ENCODE measurements at regions not wholly inside any gene's neighbourhood (a gene's known extent, or its start where the extent isn't known, plus 50 kb on each side); places are given as distances from the start of the nearest gene placed in this dataset.
"Not testable (repeated sequence)": the region's sequence is repeated elsewhere in the genome, so short reads cannot be mapped to it uniquely, and the experiment has no call there.

DNA sequence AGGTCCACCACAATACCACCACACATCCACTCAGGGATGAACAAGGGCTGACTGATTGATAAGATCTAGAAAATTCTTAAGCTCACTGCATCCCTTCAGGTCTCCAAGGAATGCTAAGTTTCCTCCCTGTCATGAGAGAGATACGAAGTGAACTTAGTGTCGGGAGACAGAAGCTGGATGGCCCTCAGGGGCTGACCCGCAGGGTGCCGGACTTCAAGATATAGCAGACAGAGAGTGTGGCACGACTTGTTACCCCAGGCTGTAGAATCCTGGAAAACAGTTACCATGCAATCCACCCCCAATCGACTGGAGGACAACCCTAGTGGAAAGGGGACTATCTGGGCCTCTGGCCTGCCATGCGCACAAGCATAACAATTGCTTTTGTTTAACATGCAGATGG is 1217.5 kb upstream of the ATXN8OS start:
- TF ChIP-seq, protein P1, sequence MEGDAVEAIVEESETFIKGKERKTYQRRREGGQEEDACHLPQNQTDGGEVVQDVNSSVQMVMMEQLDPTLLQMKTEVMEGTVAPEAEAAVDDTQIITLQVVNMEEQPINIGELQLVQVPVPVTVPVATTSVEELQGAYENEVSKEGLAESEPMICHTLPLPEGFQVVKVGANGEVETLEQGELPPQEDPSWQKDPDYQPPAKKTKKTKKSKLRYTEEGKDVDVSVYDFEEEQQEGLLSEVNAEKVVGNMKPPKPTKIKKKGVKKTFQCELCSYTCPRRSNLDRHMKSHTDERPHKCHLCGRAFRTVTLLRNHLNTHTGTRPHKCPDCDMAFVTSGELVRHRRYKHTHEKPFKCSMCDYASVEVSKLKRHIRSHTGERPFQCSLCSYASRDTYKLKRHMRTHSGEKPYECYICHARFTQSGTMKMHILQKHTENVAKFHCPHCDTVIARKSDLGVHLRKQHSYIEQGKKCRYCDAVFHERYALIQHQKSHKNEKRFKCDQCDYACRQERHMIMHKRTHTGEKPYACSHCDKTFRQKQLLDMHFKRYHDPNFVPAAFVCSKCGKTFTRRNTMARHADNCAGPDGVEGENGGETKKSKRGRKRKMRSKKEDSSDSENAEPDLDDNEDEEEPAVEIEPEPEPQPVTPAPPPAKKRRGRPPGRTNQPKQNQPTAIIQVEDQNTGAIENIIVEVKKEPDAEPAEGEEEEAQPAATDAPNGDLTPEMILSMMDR (optimal IDR thresholded peaks at IDR 0.05 in 1 of 3, IDR thresholded peaks at IDR 0.05 in 1 of 3, conservative IDR thresholded peaks at IDR 0.05 in 1 of 3; ENCODE audit: extremely low read depth in 1 of 3, insufficient read depth in 2 of 3, low read length in 3 of 3): not testable (repeated sequence)
- TF ChIP-seq EZH2 (IDR thresholded peaks at IDR 0.05; ENCODE audit: low read length): not testable (repeated sequence)

Data from keratinocyte (primary cell).